T-cell (primary cell): ENCODE measurements at regions not wholly inside any gene's neighbourhood (a gene's known extent, or its start where the extent isn't known, plus 50 kb on each side); places are given as distances from the start of the nearest gene placed in this dataset.
"Not testable (repeated sequence)": the region's sequence is repeated elsewhere in the genome, so short reads cannot be mapped to it uniquely, and the experiment has no call there.

ENCODE experiments used
- ATAC-seq, 4 experiments: fragments of 200-7000 bp in 3 of 4; fragments of 150-1000 bp in 1 of 4; cut with Tn5 transposase; replicated peaks in 1 of 4; 1 replicate in 3 of 4; 2 replicates in 1 of 4; pipeline ENCODE4 v1.10.0; 2021; ENCODE audit warnings: moderate library complexity in 3 of 4, mild to moderate bottlenecking in 2 of 4, moderate number of reproducible peaks in 1 of 4
- CTCF ChIA-PET, 2 donors: fragments of 300-600 bp; sonication (Branson Sonifier 250); formaldehyde crosslinking; loops; one replicate each; lab custom pipeline; 2022; ENCODE audit warnings: antibody characterized with exemption in 2 of 2; lab: Charles Lee
- POLR2A ChIA-PET, 2 donors: fragments of 300-600 bp; sonication (Branson Sonifier 250); formaldehyde crosslinking; loops; one replicate each; lab custom pipeline; 2022; ENCODE audit warnings: antibody characterized with exemption in 2 of 2; lab: Charles Lee
- DNase-seq, 35 experiments: peaks; one replicate each; pipeline versions ENCODE4 v3.0.0 to v3.0.0-alpha.2; 2013 to 2023
- H3K27ac ChIP-seq: one replicate; pipeline ENCODE4 v1.5.1; 2013; ENCODE audit warnings: low read length
- H3K27me3 ChIP-seq, 2 experiments: replicated peaks in 1 of 2; 1 replicate in 1 of 2; 2 replicates in 1 of 2; pipeline versions ENCODE4 v1.6.1 to v1.7.0; 2013; ENCODE audit warnings: low read length in 1 of 2, mixed read lengths in 1 of 2; ENCODE audit not compliant: control insufficient read depth in 2 of 2, insufficient read depth in 2 of 2; ENCODE audit errors: extremely low read depth in 1 of 2
- H3K36me3 ChIP-seq, 2 donors: 1 replicate in 1 of 2; 2 replicates in 1 of 2; pipeline versions ENCODE4 v1.6.1 to v1.7.0; 2013; ENCODE audit warnings: low read length in 1 of 2; ENCODE audit not compliant: control insufficient read depth in 2 of 2, insufficient read depth in 1 of 2; ENCODE audit errors: extremely low read depth in 1 of 2
- H3K4me1 ChIP-seq, 2 experiments: 1 replicate in 1 of 2; 2 replicates in 1 of 2; pipeline versions ENCODE4 v1.6.1 to v1.7.0; 2013; ENCODE audit warnings: low read length in 2 of 2, mixed read lengths in 1 of 2; ENCODE audit not compliant: insufficient read depth in 2 of 2, control insufficient read depth in 1 of 2; ENCODE audit errors: extremely low read depth in 1 of 2
- H3K4me3 ChIP-seq, 2 donors: 1 replicate in 1 of 2; 2 replicates in 1 of 2; pipeline versions ENCODE4 v1.5.1 to v1.7.0; 2013; ENCODE audit warnings: mild to moderate bottlenecking in 2 of 2, low read length in 1 of 2, moderate library complexity in 1 of 2; ENCODE audit not compliant: control insufficient read depth in 1 of 2; ENCODE audit errors: extremely low read depth in 1 of 2
- H3K9me3 ChIP-seq: 2 replicates; pipeline ENCODE4 v1.7.0; 2013
- H3K27ac Mint-ChIP-seq, 2 donors: one replicate each; pipeline ENCODE4 v1.8.0; 2020 to 2021; ENCODE audit warnings: mild to moderate bottlenecking in 2 of 2, mixed read lengths in 2 of 2
- H3K27me3 Mint-ChIP-seq, 2 donors: one replicate each; pipeline ENCODE4 v1.8.0; 2021 to 2022; ENCODE audit warnings: mixed read lengths in 2 of 2
- H3K36me3 Mint-ChIP-seq: one replicate; pipeline ENCODE4 v1.8.0; 2021; ENCODE audit warnings: mixed read lengths
- H3K4me1 Mint-ChIP-seq, 3 donors: one replicate each; pipeline ENCODE4 v1.8.0; 2020 to 2022; ENCODE audit warnings: mixed read lengths in 3 of 3, mild to moderate bottlenecking in 1 of 3
- H3K4me3 Mint-ChIP-seq, 3 donors: one replicate each; pipeline ENCODE4 v1.8.0; 2020 to 2022; ENCODE audit warnings: mild to moderate bottlenecking in 3 of 3, mixed read lengths in 3 of 3, moderate library complexity in 3 of 3
- H3K9me3 Mint-ChIP-seq, 3 donors: one replicate each; pipeline ENCODE4 v1.8.0; 2020 to 2022; ENCODE audit warnings: mixed read lengths in 3 of 3
- WGBS: methylation state at CpG from one replicate; pipeline ENCODE4 v1.1.5; 2013; ENCODE audit warnings: missing lambda C conversion rate; ENCODE audit not compliant: insufficient coverage; 5-methylcytosine and 5-hydroxymethylcytosine counted together

GRCh38 chr11:3453596-3454256 is 74.8 kb upstream of the ZNF195 start:
- POLR2A ChIA-PET, H3K27me3 ChIP-seq, CTCF ChIA-PET, H3K36me3 Mint-ChIP-seq, H3K4me3 Mint-ChIP-seq, H3K36me3 ChIP-seq, H3K4me1 ChIP-seq, H3K27ac Mint-ChIP-seq, H3K4me3 ChIP-seq, DNase-seq, H3K27ac ChIP-seq, H3K9me3 Mint-ChIP-seq, H3K9me3 ChIP-seq, ATAC-seq: not testable (repeated sequence)
- peaks cover 14 to 16% of the 10 kb centered on the region in 2 donors for H3K27me3 Mint-ChIP-seq
- peaks cover 4 to 14% (median 7%) of the 10 kb centered on the region in 3 donors for H3K4me1 Mint-ChIP-seq
- 72% methylated on average over 4 of the region's 9 CpGs for WGBS

DNA sequence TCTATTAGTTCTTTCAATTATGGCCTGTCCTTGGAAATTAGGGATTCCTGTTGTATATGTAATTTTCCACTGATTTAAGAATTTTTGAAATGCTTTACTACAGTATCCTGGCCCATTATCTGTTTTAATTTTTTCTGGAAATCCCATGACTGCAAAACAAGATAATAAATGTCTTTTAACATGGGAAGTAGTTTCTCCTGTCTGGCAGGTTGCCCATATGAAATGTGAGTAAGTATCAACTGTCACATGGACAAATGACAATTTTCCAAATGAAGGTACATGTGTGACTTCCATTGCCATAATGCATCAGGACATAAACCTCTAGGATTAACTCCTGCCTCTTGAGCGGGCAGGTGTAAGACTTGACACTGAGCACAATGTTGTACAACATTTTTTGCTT is 71.9 kb upstream of the ZNF195 start:
- H3K4me1 ChIP-seq, H3K9me3 ChIP-seq, ATAC-seq, H3K9me3 Mint-ChIP-seq, H3K27ac ChIP-seq, CTCF ChIA-PET, H3K4me3 ChIP-seq, POLR2A ChIA-PET, DNase-seq, H3K36me3 Mint-ChIP-seq, H3K27ac Mint-ChIP-seq, H3K4me3 Mint-ChIP-seq, H3K36me3 ChIP-seq, H3K27me3 ChIP-seq: not testable (repeated sequence)
- no CpG with 5 or more reads among the region's 1 CpG for WGBS
- Mint-ChIP-seq H3K4me1 (peaks cover 4 to 12% (median 7%) of the 10 kb centered on the region in 3 donors), H3K27me3 (peaks cover 15 to 20% of the 10 kb centered on the region in 2 donors)

DNA sequence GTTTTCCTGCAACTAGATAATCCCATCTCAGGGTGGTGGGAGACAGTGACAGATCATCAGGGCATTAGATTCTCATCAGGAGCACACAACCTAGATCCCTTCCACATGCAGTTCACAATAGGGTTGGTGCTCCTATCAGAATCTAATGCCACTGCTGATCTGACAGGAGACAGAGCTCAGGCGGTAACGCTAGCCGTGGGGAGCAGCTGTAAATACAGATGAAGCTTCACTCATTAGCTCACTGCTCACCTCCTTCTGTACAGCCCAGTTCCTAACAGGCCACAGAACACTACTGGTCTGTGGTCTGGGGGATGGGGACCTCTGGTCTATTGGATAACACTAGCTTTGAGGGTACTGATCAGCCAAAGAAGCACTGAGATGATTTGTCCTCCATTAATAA is 66.6 kb upstream of the ZNF195 start:
- H3K4me1 ChIP-seq, CTCF ChIA-PET, H3K9me3 ChIP-seq, H3K27me3 ChIP-seq, H3K36me3 Mint-ChIP-seq, H3K4me3 Mint-ChIP-seq, ATAC-seq, H3K36me3 ChIP-seq, POLR2A ChIA-PET, H3K4me3 ChIP-seq, DNase-seq, H3K27ac ChIP-seq, H3K27ac Mint-ChIP-seq, H3K9me3 Mint-ChIP-seq: not testable (repeated sequence)
- peaks cover 18 to 31% of the 10 kb centered on the region in 2 donors for H3K27me3 Mint-ChIP-seq
- peaks cover 0 to 13% (median 4%) of the 10 kb centered on the region in 3 donors for H3K4me1 Mint-ChIP-seq
- no CpG with 5 or more reads among the region's 3 CpGs for WGBS

GRCh38 chr11:3444420-3444744 is 65.4 kb upstream of the ZNF195 start:
- WGBS: 50% methylated on average over 1 of the region's 3 CpGs
- Mint-ChIP-seq H3K4me1 (peaks cover 0 to 13% (median 4%) of the 10 kb centered on the region in 3 donors), H3K27me3 (peaks cover 18 to 33% of the 10 kb centered on the region in 2 donors)
- H3K27ac ChIP-seq, H3K9me3 ChIP-seq, H3K4me1 ChIP-seq, ATAC-seq, H3K36me3 ChIP-seq, H3K27ac Mint-ChIP-seq, H3K9me3 Mint-ChIP-seq, H3K36me3 Mint-ChIP-seq, H3K27me3 ChIP-seq, CTCF ChIA-PET, H3K4me3 ChIP-seq, DNase-seq, H3K4me3 Mint-ChIP-seq, POLR2A ChIA-PET: not testable (repeated sequence)

DNA sequence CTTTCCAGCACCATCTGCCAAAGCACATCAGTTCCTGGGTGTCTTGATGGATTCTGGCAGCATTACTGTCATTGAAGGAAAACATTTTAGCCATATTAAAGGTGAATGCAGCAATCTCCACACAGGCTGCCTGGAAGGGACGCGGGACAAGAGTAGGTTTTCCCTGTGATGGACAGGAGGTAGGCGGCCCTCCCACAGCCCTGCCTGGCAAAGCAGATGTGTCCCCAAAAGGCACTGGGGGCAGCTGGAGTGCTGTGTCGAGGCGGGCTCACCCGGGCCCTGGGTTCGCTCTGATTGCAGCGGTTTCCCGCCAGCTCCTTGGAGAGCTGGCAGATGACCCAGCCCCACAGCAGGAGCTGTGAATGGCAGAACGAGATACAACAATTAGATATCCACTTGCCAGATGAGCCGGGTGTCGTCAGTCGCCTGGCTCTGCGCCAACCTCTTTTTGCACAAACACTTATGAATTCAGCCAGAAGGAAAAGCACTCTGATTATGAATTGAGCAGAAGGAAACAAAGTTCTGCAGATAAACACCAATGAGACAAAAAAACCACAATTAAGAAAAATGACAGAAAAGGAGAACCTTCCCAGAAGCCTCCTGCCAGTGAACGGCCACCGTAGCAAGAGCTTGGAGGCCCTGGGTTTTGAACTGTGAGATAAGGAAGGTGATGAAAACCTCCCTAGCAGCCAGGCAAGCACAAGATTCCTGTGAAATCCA is 64.9 kb upstream of the ZNF195 start:
- POLR2A ChIA-PET, CTCF ChIA-PET: not testable (repeated sequence)
- WGBS: 3% methylated on average over 6 of the region's 16 CpGs

GRCh38 chr11:3437441-3437840 is 58.5 kb upstream of the ZNF195 start:
- H3K27ac Mint-ChIP-seq, H3K4me1 Mint-ChIP-seq, H3K4me3 Mint-ChIP-seq, H3K4me3 ChIP-seq, H3K9me3 Mint-ChIP-seq, DNase-seq, CTCF ChIA-PET, H3K36me3 ChIP-seq, H3K4me1 ChIP-seq, H3K36me3 Mint-ChIP-seq, H3K27ac ChIP-seq, ATAC-seq, H3K9me3 ChIP-seq, POLR2A ChIA-PET: not testable (repeated sequence)
- H3K27me3 Mint-ChIP-seq: peaks cover 6 to 11% of the 10 kb centered on the region in 2 donors
- WGBS: 19% methylated on average over 7 of the region's 14 CpGs
- peaks cover 0 to 16% of the 10 kb centered on the region in 2 experiments for H3K27me3 ChIP-seq

More for the DNA sequence above, 64.9 kb upstream of the ZNF195 start:
- H3K27ac ChIP-seq, H3K4me1 ChIP-seq, H3K36me3 Mint-ChIP-seq, ATAC-seq, H3K27ac Mint-ChIP-seq, H3K36me3 ChIP-seq, H3K4me3 ChIP-seq, DNase-seq, H3K9me3 Mint-ChIP-seq, H3K4me3 Mint-ChIP-seq, H3K9me3 ChIP-seq: not testable (repeated sequence)
- H3K27me3 ChIP-seq: peaks cover 0 to 11% of the 10 kb centered on the region in 2 experiments
- Mint-ChIP-seq H3K4me1 (peaks cover 0 to 13% (median 4%) of the 10 kb centered on the region in 3 donors), H3K27me3 (peaks cover 18 to 37% of the 10 kb centered on the region in 2 donors)
